Omental fat pad (tissue), 3 donors: ENCODE measurements at regions not wholly inside any gene's neighbourhood (a gene's known extent, or its start where the extent isn't known, plus 50 kb on each side); places are given as distances from the start of the nearest gene placed in this dataset.
"Not testable (repeated sequence)": the region's sequence is repeated elsewhere in the genome, so short reads cannot be mapped to it uniquely, and the experiment has no call there.

Experiments
- ATAC-seq: fragments of 150-250 bp; one replicate; pipeline ENCODE4 v1.9.1; 2016; ENCODE audit warnings: mild to moderate bottlenecking, moderate library complexity; ENCODE audit not compliant: low FRiP score
- DNase-seq: peaks from one replicate; pipeline ENCODE4 v3.0.0-alpha.2; 2019; ENCODE audit warnings: low spot score
- TF ChIP-seq, protein P1 (sequence below), 3 donors: fragments of 450-650 bp; IDR thresholded peaks; one replicate each; pipeline ENCODE4 v1.5.1; 2016 to 2017; ENCODE audit warnings: antibody characterized with exemption in 3 of 3, mild to moderate bottlenecking in 3 of 3, moderate library complexity in 2 of 3

DNA sequence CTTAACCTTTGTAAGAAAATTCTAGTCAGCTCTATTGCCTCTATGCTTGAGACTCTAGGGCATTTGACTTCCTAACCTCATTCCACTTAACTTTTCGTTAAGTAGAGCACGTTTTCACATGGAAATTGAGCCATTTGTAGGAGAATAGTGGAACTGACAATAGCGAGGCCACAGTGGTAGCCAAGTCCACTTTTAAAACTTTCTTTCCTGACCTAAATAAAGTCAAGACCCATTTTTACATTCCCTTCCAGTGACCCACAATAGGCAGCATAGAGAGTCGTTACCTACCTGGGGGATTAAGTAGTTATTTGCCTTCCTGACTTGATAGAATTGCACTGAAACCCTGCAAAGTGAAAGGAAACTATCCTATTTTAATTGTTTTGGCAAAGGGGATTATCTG is 386.0 kb upstream of the NECTIN3 start:
- TF ChIP-seq, protein P1, sequence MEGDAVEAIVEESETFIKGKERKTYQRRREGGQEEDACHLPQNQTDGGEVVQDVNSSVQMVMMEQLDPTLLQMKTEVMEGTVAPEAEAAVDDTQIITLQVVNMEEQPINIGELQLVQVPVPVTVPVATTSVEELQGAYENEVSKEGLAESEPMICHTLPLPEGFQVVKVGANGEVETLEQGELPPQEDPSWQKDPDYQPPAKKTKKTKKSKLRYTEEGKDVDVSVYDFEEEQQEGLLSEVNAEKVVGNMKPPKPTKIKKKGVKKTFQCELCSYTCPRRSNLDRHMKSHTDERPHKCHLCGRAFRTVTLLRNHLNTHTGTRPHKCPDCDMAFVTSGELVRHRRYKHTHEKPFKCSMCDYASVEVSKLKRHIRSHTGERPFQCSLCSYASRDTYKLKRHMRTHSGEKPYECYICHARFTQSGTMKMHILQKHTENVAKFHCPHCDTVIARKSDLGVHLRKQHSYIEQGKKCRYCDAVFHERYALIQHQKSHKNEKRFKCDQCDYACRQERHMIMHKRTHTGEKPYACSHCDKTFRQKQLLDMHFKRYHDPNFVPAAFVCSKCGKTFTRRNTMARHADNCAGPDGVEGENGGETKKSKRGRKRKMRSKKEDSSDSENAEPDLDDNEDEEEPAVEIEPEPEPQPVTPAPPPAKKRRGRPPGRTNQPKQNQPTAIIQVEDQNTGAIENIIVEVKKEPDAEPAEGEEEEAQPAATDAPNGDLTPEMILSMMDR (IDR thresholded peaks at IDR 0.05) = no peak
- DNase-seq (no peak), ATAC-seq (no peak)

DNA sequence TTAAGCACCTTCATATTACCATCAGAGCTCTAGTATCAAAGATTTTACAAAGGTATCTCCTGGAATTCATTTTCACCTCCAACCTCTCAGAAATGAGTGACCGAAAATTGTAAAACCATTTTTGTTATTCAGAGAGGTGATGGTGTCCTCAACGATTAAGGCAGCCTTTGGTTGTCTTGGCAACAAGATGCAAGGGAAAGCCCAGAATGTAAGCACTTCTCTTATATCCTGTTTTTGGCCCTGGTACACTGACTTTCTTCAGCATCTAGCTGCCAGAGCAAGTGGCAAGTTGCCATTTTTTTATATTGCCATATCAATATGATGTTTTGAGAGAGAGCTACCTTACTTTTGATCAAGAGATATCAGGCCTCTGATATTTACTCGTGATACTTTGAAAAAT is 384.9 kb upstream of the NECTIN3 start:
- TF ChIP-seq, protein P1 (IDR thresholded peaks at IDR 0.05) = no peak
- DNase-seq (no peak), ATAC-seq (no peak)

DNA sequence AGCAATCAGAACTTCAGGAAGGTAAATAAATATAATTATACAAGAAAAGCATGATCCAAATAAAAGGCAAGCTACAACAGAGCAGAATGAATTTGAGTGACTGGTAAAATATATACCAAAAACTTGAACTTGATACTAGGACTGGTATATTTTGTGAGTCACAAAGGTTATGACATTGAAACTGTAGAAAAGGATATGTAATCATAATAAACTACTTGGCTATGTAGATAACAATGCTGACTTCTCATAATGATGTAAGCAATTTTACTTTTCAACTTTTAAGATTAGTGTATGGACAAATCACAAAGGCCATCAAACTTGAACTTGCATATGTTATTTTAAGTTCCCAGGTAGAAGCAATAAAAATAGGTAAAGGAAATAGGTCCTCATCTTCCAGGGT is 384.5 kb upstream of the NECTIN3 start:
- DNase-seq (no peak), ATAC-seq (no peak)
- TF ChIP-seq, protein P1 (IDR thresholded peaks at IDR 0.05) = no peak

DNA sequence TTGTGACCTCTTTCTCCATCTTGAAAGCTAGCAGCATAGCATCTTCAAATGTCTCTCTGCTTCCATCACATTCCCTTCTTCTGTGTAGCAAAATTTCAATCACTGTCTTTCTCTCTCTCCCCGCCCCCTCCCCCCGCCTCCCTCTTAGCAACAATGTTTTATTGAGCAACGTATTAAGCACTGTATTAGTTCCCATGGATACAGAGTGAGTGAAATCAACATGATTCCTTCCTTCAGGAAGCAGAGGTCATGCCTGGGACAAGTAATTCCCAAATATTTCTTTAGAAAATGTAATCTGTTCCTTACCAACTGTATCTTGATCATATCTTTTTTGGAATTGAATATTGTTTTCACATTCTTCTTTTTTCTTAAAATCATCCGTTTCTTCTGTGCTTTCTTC is 373.7 kb upstream of the NECTIN3 start:
- TF ChIP-seq, protein P1 (IDR thresholded peaks at IDR 0.05) = no peak
- no peak for ATAC-seq
- DNase-seq = no peak

DNA sequence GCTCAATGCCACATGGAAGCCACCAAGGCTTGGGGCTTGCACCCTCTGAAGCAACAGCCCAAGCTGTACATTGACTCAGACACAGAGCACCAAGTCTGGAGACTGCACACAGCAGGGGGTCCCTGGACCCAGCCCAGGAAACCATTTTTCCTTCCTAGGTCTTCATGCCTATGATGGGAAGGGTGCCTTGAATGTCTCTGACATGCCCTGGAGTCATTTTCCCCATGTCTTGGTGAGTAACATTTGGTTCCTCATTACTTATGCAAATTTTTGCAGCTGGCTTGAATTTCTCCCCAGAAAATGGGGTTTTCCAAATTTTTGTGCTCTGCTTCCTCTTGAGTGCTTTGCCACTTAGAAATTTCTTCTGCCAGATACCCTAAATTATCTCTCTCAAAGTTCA is 367.3 kb upstream of the NECTIN3 start:
- not testable (repeated sequence) for DNase-seq, ATAC-seq

DNA sequence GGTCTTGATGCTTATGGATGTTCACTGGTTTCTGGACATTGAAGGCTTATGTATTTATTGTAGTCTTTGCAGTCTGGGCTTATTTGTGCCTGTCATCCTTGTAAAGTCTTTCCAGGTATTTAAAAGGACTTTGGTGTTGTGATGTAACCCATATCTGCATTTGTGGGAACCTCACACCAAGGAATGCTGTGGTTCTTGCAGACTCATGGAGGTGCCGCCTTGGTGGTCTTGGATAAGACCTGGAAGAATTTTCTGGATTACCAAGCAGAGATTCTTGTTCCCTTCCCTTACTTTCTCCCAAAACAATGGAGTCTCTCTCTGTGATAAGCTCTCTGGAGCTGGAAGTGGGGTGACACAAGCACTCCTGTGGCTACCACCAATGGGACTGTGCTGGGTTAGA is 363.5 kb upstream of the NECTIN3 start:
- no peak for DNase-seq
- ATAC-seq = no peak
- TF ChIP-seq, protein P1 (IDR thresholded peaks at IDR 0.05) = no peak

DNA sequence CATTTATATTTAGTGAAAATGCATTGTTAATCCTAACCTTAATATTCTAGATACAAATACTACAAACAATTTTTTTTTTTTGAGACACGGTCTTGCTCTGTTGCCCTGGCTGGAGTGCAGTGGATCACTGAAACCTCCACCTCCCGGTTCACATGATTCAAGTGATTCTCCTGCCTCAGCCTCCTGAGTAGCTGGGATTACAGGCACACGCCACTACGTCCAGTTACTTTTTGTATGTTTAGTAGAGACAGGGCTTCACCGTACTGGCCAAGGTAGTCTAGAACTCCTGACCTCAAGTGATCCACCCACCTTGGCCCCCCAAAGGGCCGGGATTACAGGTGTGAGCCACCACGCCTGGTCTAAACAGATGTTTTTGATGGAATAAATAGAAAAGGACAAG is 361.5 kb upstream of the NECTIN3 start:
- DNase-seq (no peak), ATAC-seq (no peak)
- TF ChIP-seq, protein P1 (IDR thresholded peaks at IDR 0.05) = no peak

DNA sequence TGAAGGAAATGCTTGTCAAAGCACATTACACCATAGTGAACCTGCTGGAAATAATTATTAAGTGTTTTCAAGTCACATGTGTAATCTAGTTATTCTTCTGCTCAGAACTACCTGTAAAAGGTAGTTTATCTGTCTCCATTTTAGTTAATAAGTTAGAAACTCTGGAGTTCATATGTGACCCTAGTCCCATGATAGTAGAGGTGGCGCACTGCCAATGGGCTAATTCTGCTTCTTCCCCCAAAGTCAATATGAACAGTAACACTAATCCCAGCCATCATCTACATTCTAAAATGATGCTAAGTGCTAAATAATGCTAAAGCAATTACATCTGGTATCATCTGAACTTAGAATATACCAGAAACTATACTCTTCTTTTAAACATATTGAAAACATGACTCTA is 361.0 kb upstream of the NECTIN3 start:
- ATAC-seq (no peak), DNase-seq (no peak)
- TF ChIP-seq, protein P1 (IDR thresholded peaks at IDR 0.05) = no peak
